ENCODE measurements at regions not wholly inside any gene's neighbourhood (a gene's known extent, or its start where the extent isn't known, plus 50 kb on each side); places are given as distances from the start of the nearest gene placed in this dataset.

DNA sequence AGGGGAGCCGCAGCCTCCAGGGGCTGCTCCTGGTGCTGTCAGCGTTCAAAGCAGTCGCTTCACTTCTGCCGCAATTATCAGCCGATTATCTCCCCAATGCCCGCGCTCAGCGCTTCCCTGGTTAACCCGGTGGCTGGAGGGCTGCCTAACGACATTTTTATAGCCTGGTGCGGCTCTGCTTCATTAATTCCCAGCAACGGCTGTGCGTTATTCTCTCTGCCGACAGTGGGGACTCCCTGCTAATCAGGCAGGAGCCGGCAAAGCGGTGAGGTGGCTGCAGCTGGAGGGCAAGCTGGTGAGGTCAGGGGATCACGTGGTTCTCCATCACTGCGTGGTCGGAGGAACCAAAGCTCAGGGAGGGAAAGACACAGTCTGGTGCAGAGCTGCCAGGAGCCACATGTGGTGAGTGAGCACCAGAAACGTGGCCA is 62.9 kb downstream of the GLRX5 start:
- Histone ChIP-seq H3K27ac (ENCODE audit: low read depth in 1 of 2, low read length in 1 of 2) (no peak overlapping the region), H3K27me3 (ENCODE audit: control insufficient read depth in 3 of 3, insufficient read depth in 3 of 3, low read length in 2 of 3) (peaks cover 0 to 18% (median 7%) of the 10 kb centered on the region in 3 donors), H3K4me1 (ENCODE audit: control insufficient read depth in 5 of 5, insufficient read depth in 5 of 5, low read length in 5 of 5) (no peaks in the 10 kb centered on the region), H3K9me3 (ENCODE audit: control insufficient read depth in 4 of 4, insufficient read depth in 3 of 4, low read length in 3 of 4) (peaks cover 0 to 7% (median 0%) of the 10 kb centered on the region in 4 donors), H3K9ac (ENCODE audit: insufficient read depth in 1 of 2, low read length in 2 of 2) (no peak overlapping the region), H3K36me3 (ENCODE audit: control insufficient read depth in 4 of 4, insufficient read depth in 4 of 4, low read length in 4 of 4) (no peaks in the 10 kb centered on the region), H3K4me3 (no peak overlapping the region)
- no peak for DNase-seq
- no peak for ATAC-seq (ENCODE audit: insufficient read depth, low FRiP score)
- TF ChIP-seq, protein P1, sequence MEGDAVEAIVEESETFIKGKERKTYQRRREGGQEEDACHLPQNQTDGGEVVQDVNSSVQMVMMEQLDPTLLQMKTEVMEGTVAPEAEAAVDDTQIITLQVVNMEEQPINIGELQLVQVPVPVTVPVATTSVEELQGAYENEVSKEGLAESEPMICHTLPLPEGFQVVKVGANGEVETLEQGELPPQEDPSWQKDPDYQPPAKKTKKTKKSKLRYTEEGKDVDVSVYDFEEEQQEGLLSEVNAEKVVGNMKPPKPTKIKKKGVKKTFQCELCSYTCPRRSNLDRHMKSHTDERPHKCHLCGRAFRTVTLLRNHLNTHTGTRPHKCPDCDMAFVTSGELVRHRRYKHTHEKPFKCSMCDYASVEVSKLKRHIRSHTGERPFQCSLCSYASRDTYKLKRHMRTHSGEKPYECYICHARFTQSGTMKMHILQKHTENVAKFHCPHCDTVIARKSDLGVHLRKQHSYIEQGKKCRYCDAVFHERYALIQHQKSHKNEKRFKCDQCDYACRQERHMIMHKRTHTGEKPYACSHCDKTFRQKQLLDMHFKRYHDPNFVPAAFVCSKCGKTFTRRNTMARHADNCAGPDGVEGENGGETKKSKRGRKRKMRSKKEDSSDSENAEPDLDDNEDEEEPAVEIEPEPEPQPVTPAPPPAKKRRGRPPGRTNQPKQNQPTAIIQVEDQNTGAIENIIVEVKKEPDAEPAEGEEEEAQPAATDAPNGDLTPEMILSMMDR (IDR thresholded peaks at IDR 0.05; ENCODE audit: control extremely low read depth, extremely low read depth), result no peak
- 6% methylated on average over 20 of the region's 20 CpGs for WGBS, 2 donors

- Histone ChIP-seq H3K27ac (ENCODE audit: low read depth in 1 of 2, low read length in 1 of 2) (no peak overlapping the region), H3K4me1 (ENCODE audit: control insufficient read depth in 5 of 5, insufficient read depth in 5 of 5, low read length in 5 of 5) (no peaks in the 10 kb centered on the region), H3K9ac (ENCODE audit: insufficient read depth in 1 of 2, low read length in 2 of 2) (no peak overlapping the region), H3K36me3 (ENCODE audit: control insufficient read depth in 4 of 4, insufficient read depth in 4 of 4, low read length in 4 of 4) (no peaks in the 10 kb centered on the region), H3K4me3 (no peak overlapping the region), H3K9me3 (ENCODE audit: control insufficient read depth in 4 of 4, insufficient read depth in 3 of 4, low read length in 3 of 4) (peaks cover 0 to 16% (median 1%) of the 10 kb centered on the region in 4 donors), H3K27me3 (ENCODE audit: control insufficient read depth in 3 of 3, insufficient read depth in 3 of 3, low read length in 2 of 3) (peaks cover 0 to 19% (median 7%) of the 10 kb centered on the region in 3 donors)
- ATAC-seq (ENCODE audit: insufficient read depth, low FRiP score) (no peak), DNase-seq (no peak)
- TF ChIP-seq, protein P1 (IDR thresholded peaks at IDR 0.05; ENCODE audit: control extremely low read depth, extremely low read depth), result no peak
- 19 to 22% methylated on average over 3 of the region's 3 CpGs for WGBS, 2 donors
Measured at GRCh38 chr14:95601650-95602049, 66.8 kb downstream of the GLRX5 start.

GRCh38 chr14:95603415-95603814 is 68.6 kb downstream of the GLRX5 start:
- DNase-seq (no peak), ATAC-seq (ENCODE audit: insufficient read depth, low FRiP score) (no peak)
- no peaks in the 10 kb centered on the region for H3K36me3 ChIP-seq (ENCODE audit: control insufficient read depth in 4 of 4, insufficient read depth in 4 of 4, low read length in 4 of 4)
- WGBS, 2 donors, result 92 to 94% methylated on average over 2 of the region's 2 CpGs
- TF ChIP-seq, protein P1 (IDR thresholded peaks at IDR 0.05; ENCODE audit: control extremely low read depth, extremely low read depth), result no peak
- no peak overlapping the region for H3K4me3 ChIP-seq
- H3K9ac ChIP-seq (ENCODE audit: insufficient read depth in 1 of 2, low read length in 2 of 2), result no peak overlapping the region
- H3K27me3 ChIP-seq (ENCODE audit: control insufficient read depth in 3 of 3, insufficient read depth in 3 of 3, low read length in 2 of 3), result peaks cover 0 to 17% (median 5%) of the 10 kb centered on the region in 3 donors
- no peak overlapping the region for H3K27ac ChIP-seq (ENCODE audit: low read depth in 1 of 2, low read length in 1 of 2)
- no peaks in the 10 kb centered on the region for H3K4me1 ChIP-seq (ENCODE audit: control insufficient read depth in 5 of 5, insufficient read depth in 5 of 5, low read length in 5 of 5)
- peaks cover 0 to 16% (median 1%) of the 10 kb centered on the region in 4 donors for H3K9me3 ChIP-seq (ENCODE audit: control insufficient read depth in 4 of 4, insufficient read depth in 3 of 4, low read length in 3 of 4)

DNA sequence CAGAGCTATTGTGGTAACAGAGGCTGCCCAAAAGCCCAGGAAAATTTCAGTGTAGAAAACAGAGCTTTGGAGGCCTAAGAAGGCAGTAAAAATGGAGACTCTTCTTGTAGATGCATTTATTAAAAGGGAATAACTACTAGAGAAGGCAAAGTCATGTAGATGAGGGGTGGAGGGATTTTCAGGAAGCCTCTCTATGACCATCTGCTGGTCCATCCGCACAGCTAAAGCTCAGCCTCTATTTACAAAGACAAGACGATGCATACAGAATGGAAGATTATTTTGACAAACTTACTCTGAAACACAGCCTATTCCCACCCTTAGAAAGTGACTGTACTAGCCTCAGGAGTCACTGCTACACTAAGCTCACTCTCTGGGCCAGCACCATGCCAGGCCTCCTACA is 71.4 kb downstream of the GLRX5 start:
- Histone ChIP-seq H3K9me3 (ENCODE audit: control insufficient read depth in 4 of 4, insufficient read depth in 3 of 4, low read length in 3 of 4) (peaks cover 0 to 15% (median 1%) of the 10 kb centered on the region in 4 donors), H3K27ac (ENCODE audit: low read depth in 1 of 2, low read length in 1 of 2) (no peak overlapping the region), H3K27me3 (ENCODE audit: control insufficient read depth in 3 of 3, insufficient read depth in 3 of 3, low read length in 2 of 3) (peaks cover 0 to 4% (median 0%) of the 10 kb centered on the region in 3 donors), H3K9ac (ENCODE audit: insufficient read depth in 1 of 2, low read length in 2 of 2) (no peak overlapping the region), H3K4me3 (no peak overlapping the region), H3K36me3 (ENCODE audit: control insufficient read depth in 4 of 4, insufficient read depth in 4 of 4, low read length in 4 of 4) (no peaks in the 10 kb centered on the region), H3K4me1 (ENCODE audit: control insufficient read depth in 5 of 5, insufficient read depth in 5 of 5, low read length in 5 of 5) (no peaks in the 10 kb centered on the region)
- WGBS, 2 donors, result 92 to 100% methylated on average over 2 of the region's 2 CpGs
- TF ChIP-seq, protein P1 (IDR thresholded peaks at IDR 0.05; ENCODE audit: control extremely low read depth, extremely low read depth), result no peak
- no peak for DNase-seq
- no peak for ATAC-seq (ENCODE audit: insufficient read depth, low FRiP score)
